ENCODE measurements at regions not wholly inside any gene's neighbourhood (a gene's known extent, or its start where the extent isn't known, plus 50 kb on each side); places are given as distances from the start of the nearest gene placed in this dataset.

DNA sequence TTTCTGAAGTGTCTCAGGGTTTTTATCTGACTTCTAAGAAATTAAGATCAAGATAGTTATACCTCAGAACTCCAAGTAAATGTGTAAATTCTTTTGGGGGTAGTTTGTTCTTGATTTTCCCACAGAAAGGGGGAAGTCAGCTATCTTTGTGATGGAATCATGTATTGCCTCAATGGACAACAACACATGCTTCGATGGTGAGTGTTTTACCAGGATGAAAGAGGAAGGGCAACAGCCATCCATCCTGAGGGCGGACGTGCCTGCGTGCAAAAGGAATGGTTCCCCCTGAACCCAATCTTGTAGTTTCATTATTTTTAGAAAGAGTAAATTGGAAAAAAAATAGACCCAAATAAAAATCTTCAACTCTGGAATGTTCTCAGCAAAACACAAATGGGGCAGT lies 67.2 kb upstream of the ZPBP start:
- DNase-seq, result no peak

GRCh38 chr7:50159154-50159553 lies 66.1 kb upstream of the ZPBP start:
- no peak for DNase-seq

DNA sequence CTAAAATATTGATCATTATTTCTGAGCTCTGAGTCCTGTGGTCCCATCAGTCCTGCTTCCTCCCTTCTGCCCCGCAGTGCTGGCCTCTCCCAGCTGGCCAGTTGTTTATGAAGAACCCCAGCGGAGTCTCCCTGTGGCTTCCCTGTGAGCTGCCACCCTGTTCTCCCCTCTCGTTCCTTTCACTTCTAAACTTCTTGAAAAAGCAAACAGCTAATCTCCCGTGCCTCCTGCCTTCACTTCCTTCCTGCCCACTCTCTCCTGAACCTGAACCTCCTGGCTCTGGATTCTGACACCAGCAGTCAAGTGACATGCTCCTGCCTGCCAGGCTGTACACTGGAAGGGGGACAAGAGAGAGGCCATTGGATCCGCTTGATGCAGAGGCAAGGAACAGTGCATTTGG lies 63.7 kb upstream of the ZPBP start:
- no peak for DNase-seq

DNA sequence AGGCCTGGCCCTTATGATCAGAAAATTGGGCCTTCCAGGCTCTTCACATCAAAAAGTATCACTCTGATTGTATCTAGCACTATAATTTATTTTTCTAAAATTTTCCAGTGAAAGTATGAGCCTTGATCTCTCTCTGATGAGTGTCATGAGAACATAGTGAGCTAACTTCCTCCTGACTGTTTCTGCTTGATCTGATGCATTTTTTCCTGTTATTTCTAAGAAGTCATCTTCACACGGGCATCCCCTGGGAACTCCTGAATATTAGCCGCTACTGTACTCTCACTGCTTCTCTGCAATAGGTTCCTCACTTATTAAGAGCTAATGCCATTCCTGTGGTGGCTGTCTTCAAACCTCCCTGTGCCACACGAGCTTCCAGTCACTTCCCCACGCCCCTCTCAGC lies 63.1 kb upstream of the ZPBP start:
- DNase-seq, result no peak

DNA sequence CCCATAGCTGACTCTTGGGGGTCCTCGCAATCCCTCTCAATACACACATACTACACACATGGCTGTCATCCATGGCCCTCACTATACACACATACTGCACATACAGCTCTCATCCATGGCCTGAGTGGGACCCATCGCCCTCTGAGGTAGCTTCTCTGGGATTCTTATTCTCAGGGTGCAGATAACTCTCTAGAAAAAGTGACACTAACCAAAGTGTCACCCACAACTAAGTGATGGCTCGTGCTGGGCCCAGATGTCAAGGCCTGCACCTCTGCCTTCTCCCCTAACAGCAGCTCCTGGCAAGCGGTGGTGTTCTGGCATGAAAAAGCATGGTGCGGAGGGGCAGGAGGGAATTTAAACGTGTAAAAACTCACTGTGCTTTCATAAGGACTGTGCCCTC lies 62.7 kb upstream of the ZPBP start:
- DNase-seq, result no peak

- no peak for DNase-seq
These were observed 60.9 kb upstream of the ZPBP start for GRCh38 chr7:50153995-50154394.

DNA sequence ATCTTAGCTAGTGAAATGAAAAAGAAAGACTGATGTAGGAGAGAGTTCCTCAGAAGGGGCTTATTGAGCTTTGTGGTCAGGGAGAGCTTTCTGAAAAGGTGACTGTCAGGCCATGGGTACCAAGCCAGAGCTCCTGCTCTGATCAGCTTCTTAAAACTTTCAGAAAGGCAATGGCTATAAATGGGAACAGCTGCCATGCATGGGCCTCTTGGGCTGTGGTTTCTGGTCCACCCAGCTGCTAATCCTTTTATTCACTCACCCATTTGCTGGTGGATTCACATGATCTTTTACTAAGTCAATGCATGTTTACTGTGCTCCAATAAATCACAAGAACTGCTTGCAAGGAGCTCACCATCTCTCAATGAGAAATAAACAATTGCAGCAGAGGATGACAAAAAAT lies 60.1 kb upstream of the ZPBP start:
- no peak for DNase-seq

DNA sequence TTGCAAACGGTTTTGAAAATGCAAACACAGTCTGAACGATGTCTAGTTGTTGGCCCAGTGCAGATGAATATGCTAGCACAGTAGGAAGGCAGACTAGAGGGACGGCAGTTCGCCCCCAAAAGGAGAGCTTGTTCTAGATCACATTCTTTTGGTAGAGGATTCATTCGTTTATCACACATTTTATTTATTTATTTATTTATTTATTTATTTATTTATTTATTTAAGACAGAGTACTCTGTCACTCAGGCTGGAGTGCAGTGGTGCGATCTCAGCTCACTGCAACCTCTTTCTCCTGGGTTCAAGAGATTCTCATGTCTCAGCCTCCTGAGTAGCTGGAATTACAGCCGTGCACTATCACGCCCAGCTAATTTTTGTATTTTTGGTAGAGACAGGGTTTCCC lies 59.4 kb upstream of the ZPBP start:
- no peak for DNase-seq

- DNase-seq, result no peak
These were observed 58.6 kb upstream of the ZPBP start for GRCh38 chr7:50151661-50152060.

DNA sequence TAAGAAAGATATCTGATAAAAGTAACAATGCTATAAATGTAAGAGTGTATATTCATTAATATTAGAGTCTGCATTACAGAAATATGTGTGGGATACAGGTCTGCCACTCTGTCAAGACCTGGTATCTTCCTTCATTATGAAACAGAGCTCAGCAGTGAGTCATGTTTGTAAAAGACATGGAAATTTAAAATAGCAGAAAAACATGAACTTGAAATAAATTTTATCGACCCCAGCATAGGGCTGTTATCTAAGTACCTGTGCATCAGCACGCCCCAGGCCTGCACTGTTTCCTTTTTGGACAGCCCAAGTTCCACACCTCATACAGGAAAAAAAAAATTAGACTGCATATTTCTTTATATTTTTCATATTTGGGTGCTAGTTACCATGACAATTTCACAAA lies 58.0 kb upstream of the ZPBP start:
- no peak for DNase-seq

DNA sequence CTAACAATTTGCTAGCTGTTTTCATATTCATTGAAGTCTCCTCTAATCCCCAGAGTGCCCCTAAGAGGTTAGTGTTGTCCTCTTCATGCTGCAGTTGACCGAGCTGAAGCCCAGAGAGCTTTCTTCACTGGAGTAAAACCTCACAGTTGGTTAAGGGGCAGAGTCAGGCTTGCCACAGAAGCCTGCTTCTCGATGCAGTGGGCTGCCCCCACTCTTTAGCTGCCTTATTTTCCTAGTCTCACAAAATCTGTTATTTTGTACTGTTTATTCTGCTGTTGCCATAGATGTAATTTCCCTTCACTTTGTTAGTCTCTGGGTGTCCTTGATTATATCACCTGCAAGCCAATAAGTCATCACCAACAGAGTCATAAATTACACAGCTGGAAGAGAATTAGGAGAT lies 56.3 kb upstream of the ZPBP start:
- DNase-seq, result no peak

- no peak for DNase-seq
These were observed 55.1 kb upstream of the ZPBP start for GRCh38 chr7:50147951-50148808.

GRCh38 chr7:50146692-50147091 lies 53.6 kb upstream of the ZPBP start:
- peak; percentile 32 for DNase-seq

- DNase-seq, result no peak
These were observed 52.8 kb upstream of the ZPBP start for GRCh38 chr7:50145801-50146338.

DNA sequence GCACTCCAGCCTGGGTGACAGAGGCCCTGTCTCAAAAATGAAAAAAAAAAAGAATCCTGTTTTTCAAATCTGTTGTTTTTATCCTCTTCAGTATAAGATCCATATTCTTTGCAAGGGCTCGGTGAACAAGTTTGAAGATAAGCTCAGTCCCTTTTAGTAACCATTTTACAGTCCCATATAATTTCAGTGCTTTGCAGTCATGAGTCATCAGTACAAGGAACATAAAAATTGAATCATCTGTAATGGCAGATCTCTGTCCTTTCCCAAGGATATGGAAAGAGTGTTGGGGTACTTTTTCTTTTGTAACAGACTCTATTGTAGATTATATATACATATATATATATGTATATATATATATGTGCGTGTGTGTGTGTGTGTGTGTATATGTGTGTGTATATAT lies 52.2 kb upstream of the ZPBP start:
- DNase-seq, result no peak
